ENCODE measurements at regions not wholly inside any gene's neighbourhood (a gene's known extent, or its start where the extent isn't known, plus 50 kb on each side); places are given as distances from the start of the nearest gene placed in this dataset.

DNA sequence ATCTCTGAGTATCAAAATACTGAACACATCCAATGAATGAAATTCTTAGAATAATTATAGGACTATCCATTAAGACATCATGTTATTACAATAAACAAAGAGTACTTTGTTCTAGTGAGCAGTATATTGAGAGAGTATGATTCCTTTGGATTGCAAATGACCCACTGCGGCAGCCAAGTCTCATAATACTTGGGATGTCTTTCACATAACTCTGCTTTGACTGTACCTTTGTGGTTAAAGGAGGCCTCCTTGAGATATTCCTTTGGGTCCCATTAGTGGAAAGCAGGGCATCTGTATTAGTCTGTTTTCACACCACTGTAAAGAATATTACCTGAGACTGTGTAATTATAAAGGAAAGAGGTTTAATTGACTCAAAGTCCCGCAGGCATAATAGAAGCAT is 593.8 kb downstream of the TRHDE start:
- in situ Hi-C loops (cut with HindIII; ENCODE audit: low pct_ligation_motif_present, low sequenced_read_pairs), result no loop called here
- TF ChIP-seq, protein P1, sequence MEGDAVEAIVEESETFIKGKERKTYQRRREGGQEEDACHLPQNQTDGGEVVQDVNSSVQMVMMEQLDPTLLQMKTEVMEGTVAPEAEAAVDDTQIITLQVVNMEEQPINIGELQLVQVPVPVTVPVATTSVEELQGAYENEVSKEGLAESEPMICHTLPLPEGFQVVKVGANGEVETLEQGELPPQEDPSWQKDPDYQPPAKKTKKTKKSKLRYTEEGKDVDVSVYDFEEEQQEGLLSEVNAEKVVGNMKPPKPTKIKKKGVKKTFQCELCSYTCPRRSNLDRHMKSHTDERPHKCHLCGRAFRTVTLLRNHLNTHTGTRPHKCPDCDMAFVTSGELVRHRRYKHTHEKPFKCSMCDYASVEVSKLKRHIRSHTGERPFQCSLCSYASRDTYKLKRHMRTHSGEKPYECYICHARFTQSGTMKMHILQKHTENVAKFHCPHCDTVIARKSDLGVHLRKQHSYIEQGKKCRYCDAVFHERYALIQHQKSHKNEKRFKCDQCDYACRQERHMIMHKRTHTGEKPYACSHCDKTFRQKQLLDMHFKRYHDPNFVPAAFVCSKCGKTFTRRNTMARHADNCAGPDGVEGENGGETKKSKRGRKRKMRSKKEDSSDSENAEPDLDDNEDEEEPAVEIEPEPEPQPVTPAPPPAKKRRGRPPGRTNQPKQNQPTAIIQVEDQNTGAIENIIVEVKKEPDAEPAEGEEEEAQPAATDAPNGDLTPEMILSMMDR (IDR thresholded peaks at IDR 0.05; ENCODE audit: low read depth, low read length, missing control alignments), result no peak
- H3K36me3 ChIP-seq (replicated peaks), result no peaks in the 10 kb centered on the region
- no peak overlapping the region for H3K4me3 ChIP-seq (ENCODE audit: low read depth, low read length)
- H3K27ac ChIP-seq, result no peak overlapping the region
- no peaks in the 10 kb centered on the region for H3K27me3 ChIP-seq (replicated peaks)
- DNase-seq, result no peak

DNA sequence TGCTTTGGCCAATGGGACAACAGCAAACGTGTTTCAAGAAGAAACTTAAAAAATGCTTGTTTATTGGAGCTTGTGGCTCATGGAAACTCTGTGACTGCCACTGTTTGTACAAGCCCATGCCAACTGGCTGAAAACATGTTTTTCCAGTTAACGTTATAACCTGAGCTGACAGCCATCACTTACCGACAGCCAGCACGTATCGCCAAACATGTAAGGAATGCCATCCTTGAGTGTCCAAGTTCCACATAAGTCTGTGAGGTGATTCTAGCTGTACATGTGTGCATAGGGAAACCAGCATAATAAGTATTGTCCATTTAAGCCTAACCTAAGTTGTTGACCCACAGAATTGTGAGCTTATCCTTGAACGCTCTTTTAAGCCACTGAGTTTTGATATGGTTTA is 596.9 kb downstream of the TRHDE start:
- in situ Hi-C loops (cut with HindIII; ENCODE audit: low pct_ligation_motif_present, low sequenced_read_pairs), result no loop called here
- TF ChIP-seq, protein P1 (IDR thresholded peaks at IDR 0.05; ENCODE audit: low read depth, low read length, missing control alignments), result no peak
- H3K27ac ChIP-seq, result no peak overlapping the region

DNA sequence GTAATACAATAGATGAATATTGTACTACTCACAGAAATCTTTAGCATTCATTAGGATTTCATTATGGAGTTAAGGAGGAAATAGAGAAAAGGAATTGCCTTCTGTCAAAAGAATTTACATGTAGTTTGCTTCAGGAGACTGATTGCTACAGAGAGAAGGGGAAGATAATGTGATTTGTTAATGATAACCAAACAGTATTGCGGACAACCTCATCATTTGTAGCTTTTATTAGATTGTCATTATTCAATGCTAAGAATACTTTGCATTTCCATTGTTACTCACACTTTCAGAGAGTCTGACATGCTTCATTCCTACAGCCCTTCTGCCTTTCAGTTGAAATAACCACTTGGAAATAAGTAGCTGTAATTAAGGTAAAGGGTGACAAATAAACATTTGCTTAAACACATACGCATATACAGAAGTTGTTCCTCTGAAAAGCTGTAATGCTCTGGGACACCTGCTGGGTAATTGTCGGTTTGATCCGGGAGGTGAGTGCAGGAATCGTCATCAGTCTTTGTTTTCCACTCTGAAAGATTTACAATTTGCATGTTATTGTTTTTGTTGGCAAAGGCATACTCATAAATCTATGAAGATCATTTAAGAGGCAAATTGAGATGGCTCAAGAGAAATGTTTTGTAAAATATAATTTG is 600.2 kb downstream of the TRHDE start:
- no peak overlapping the region for H3K4me3 ChIP-seq (ENCODE audit: low read depth, low read length)
- in situ Hi-C loops (cut with HindIII; ENCODE audit: low pct_ligation_motif_present, low sequenced_read_pairs), result no loop called here

More for the DNA sequence above, 596.9 kb downstream of the TRHDE start:
- no peaks in the 10 kb centered on the region for H3K36me3 ChIP-seq (replicated peaks)
- no peak for DNase-seq
- no peaks in the 10 kb centered on the region for H3K27me3 ChIP-seq (replicated peaks)
- no peak overlapping the region for H3K4me3 ChIP-seq (ENCODE audit: low read depth, low read length)

DNA sequence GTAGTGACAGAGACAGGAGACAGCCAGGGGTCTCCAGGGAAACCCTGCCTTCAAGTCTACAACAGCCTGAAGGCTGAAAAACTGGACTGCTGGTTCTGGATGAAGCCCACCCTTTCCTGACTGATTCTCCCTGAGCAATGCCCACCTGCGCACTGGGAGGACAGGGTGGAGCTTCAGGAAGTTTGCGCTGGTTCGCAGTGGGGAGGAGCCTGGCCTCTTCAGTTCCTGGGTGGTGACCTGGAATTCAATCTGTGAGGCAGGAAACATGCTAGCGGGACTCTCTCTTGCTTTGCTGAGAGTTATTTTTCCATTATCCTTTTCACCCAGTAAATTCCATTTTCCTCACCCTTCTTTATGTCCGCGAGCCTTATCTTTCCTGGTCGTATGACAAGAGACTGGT is 600.8 kb downstream of the TRHDE start:
- no peak overlapping the region for H3K4me3 ChIP-seq (ENCODE audit: low read depth, low read length)
- TF ChIP-seq, protein P1 (IDR thresholded peaks at IDR 0.05; ENCODE audit: low read depth, low read length, missing control alignments), result no peak
- in situ Hi-C loops (cut with HindIII; ENCODE audit: low pct_ligation_motif_present, low sequenced_read_pairs), result no loop called here
- no peaks in the 10 kb centered on the region for H3K27me3 ChIP-seq (replicated peaks)
- H3K27ac ChIP-seq, result no peak overlapping the region
- DNase-seq, result no peak
- no peaks in the 10 kb centered on the region for H3K36me3 ChIP-seq (replicated peaks)

More for the DNA sequence above, 600.2 kb downstream of the TRHDE start:
- TF ChIP-seq, protein P1 (IDR thresholded peaks at IDR 0.05; ENCODE audit: low read depth, low read length, missing control alignments), result no peak
- Histone ChIP-seq H3K36me3 (replicated peaks) (no peaks in the 10 kb centered on the region), H3K27ac (no peak overlapping the region), H3K27me3 (replicated peaks) (no peaks in the 10 kb centered on the region)
- no peak for DNase-seq

DNA sequence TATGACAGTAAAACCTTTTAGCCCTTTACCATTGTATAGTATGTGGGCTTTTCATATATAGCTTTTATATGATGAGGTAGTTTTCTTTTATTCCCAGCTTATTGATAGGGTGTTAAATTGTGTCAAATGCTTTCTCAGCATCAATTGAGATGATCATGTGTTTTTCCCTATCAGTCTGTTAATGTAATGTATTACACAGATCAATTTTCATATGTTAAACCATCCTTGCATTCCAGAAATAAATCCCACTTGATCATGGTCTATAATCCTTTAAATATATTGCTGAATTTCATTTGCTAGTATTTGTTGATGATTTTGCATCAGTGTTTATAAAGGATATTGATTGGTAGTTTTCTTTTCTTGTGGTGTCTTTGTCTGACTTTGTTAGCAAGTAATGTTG is 603.9 kb downstream of the TRHDE start:
- H3K36me3 ChIP-seq (replicated peaks), result no peaks in the 10 kb centered on the region
- no peak overlapping the region for H3K4me3 ChIP-seq (ENCODE audit: low read depth, low read length)
- no peak overlapping the region for H3K27ac ChIP-seq
- no peaks in the 10 kb centered on the region for H3K27me3 ChIP-seq (replicated peaks)
- in situ Hi-C loops (cut with HindIII; ENCODE audit: low pct_ligation_motif_present, low sequenced_read_pairs), result no loop called here
- DNase-seq, result no peak
- TF ChIP-seq, protein P1 (IDR thresholded peaks at IDR 0.05; ENCODE audit: low read depth, low read length, missing control alignments), result no peak

DNA sequence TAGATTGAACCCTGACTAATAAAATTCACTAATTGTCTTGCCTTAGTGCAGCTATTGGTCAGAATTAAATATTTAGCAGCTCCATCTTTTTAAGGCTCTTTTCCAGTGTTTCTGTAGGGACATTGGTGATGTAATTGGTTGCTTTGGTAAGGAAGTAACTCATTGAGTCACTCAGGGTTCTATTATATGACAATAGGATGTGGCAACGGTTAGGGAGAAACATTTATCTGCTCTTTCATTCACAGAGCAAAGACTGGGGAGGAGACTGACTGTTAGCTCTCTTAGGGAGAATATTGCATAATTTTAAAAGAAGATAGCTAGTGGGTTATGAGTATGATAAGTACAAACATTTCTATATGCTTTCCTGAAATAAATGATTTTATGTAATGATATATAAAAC is 616.5 kb downstream of the TRHDE start:
- Histone ChIP-seq H3K36me3 (replicated peaks) (no peaks in the 10 kb centered on the region), H3K4me3 (ENCODE audit: low read depth, low read length) (no peak overlapping the region), H3K27ac (no peak overlapping the region), H3K27me3 (replicated peaks) (no peaks in the 10 kb centered on the region)
- in situ Hi-C loops (cut with HindIII; ENCODE audit: low pct_ligation_motif_present, low sequenced_read_pairs), result no loop called here
- no peak for DNase-seq
- TF ChIP-seq, protein P1 (IDR thresholded peaks at IDR 0.05; ENCODE audit: low read depth, low read length, missing control alignments), result no peak

Data from brain microvascular endothelial cell (primary cell).